ENCODE measurements at regions not wholly inside any gene's neighbourhood (a gene's known extent, or its start where the extent isn't known, plus 50 kb on each side); places are given as distances from the start of the nearest gene placed in this dataset.

- no peak for DNase-seq
Observed at GRCh38 chr1:199357599-199357998, 669.9 kb upstream of the NR5A2 start.

DNA sequence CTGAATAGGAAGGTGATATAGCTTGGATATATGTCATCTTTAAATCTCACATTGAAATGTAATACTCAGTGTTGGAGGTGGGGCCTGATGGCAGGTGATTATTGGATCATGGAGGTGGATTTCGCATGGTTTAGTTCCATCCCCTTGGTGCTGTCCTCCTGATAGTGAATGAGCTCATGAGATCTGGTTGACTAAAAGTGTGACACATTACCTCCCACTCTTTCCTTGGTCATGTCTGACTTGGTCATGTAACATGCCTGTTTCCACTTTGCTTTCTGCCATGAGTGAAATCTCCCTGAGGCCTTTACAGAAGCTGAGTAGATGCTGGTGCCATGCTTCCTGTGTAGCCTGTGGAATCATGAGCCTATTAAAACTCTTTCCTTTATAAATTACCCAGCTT, 664.5 kb upstream of the NR5A2 start:
- DNase-seq: no peak

DNA sequence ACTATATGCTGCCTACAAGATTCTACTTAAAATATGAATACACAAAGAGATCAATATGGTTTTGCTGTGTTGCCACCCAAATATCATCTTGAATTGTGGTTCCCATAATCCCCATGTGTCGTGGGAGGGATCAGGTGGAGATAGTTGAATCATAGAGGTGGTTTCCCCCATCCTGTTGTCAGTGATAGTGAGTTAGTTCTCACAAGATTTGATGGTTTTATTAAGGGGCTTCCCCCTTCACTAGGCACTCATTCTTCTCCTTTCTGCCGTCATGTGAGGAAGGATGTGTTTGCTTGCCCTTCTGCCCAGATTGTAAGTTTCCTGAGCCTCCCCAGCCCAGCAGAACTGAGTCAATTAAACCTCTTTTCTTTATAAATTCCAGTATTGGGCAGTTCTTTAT, 654.4 kb upstream of the NR5A2 start:
- DNase-seq: no peak

DNA sequence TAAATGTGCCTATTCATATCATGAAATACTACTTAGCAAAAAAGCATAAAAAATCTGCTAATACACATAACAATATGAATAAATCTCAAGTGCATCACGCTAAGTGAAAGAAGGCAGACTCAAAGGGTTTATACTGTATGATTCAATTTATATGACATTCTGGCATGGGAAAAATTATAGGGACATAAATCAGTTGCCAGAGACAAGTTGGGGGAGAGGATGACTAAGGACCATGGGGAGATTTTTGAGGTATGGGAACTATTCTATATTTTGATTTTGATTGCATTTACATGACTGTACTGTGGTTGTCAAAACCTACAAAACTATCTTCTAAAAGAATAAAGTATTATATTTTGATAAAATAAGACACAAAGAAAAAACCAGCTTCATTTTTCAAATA, 650.3 kb upstream of the NR5A2 start:
- DNase-seq: no peak

DNA sequence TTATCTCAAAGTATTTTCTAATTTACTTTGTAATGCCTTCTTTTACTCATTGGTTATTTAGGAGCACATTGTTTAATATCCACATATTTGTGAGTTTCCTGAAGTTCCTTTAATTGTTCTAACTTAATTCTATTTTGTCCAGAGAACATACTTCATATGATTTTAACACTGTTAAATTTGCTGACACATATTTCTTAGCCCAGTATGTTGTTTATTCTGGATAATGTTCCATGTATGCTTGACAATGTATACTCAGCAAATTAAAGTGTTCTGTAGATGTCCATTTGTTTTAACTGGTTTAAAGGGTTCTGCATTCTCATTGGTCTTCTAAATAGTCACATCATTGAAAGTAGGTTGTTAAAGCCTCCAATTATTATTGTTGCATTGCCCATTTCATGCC, 643.7 kb upstream of the NR5A2 start:
- no peak for DNase-seq

- DNase-seq: no peak
Observed at GRCh38 chr1:199394856-199395255, 632.7 kb upstream of the NR5A2 start.

- DNase-seq: no peak
Observed at GRCh38 chr1:199396456-199396855, 631.1 kb upstream of the NR5A2 start.

GRCh38 chr1:199399996-199400724, 627.4 kb upstream of the NR5A2 start:
- DNase-seq: no peak

DNA sequence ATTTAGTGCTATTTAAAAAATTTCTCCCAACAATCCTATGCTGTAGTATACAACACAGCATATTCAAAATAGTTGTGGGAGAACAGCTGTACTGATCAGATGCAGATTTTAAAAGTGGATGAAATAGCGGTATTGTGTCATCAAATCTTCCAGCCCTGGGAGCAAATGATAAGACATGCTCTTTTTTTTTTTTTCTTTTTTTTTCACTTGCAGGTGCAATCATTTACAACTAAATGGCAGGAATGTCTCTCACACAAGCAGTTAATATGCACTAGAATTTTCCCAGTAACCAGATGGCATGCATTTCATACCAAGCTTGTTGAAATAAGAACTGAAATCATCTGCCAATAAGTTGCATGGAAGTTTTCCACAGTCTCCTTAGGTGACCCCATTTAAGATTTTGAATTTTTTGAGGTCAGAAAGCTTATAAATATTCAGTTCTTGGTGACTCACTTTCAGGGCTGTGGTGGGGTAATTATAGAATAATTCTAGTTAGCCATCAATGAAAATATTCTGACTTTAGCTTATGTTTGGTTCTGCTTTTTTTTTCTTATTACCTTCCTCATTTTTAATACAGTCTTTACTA, 623.9 kb upstream of the NR5A2 start:
- no peak for DNase-seq

DNA sequence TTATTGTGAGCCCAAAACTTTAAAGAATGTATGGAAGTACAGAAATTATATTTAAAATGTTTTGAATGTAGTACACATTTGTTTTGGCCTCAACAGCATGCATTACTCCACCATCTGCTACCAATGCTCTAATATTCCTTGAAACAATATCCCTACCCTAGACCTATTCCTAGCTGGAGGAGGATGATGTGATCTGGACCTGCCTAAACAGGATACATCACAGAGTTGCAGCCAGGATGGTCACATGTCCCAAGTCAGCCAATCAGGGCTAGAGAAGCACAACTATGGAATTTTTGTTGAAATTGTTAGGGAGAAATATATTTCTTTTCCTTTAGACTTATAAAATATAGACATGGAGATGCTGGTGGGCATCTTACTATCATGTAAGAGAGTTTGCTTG, 623.3 kb upstream of the NR5A2 start:
- DNase-seq: no peak

- DNase-seq: no peak
Observed at GRCh38 chr1:199404976-199405375, 622.5 kb upstream of the NR5A2 start.

DNA sequence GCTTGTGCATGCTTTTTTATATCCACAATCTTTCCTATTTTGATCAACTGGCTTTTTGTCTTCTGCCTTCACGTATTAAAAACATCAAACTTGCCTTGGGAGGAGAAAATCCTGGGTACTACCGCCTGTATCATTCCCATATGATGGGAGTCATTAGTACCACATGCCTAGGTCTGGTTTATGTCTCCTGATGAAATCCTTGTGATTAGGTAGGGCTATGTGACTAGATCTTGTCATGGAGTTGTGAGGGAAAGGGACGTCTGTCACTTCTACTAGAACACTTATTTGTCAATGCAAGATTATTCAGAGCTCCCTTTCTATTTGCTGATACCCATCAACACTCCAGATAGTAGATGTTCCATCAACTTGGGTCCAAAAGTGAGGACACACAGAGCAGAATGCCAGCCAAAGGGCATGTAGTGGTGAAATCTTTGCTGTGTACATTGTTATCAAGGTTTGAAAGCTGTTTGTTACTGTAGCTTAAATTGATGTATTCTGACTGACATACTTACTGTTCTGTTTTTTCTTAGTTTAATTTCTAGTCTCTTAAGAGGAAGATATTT, 621.8 kb upstream of the NR5A2 start:
- DNase-seq: no peak

- DNase-seq: no peak
Observed at GRCh38 chr1:199410462-199410861, 617.0 kb upstream of the NR5A2 start.

- DNase-seq: no peak
Observed at GRCh38 chr1:199411506-199411905, 616.0 kb upstream of the NR5A2 start.

DNA sequence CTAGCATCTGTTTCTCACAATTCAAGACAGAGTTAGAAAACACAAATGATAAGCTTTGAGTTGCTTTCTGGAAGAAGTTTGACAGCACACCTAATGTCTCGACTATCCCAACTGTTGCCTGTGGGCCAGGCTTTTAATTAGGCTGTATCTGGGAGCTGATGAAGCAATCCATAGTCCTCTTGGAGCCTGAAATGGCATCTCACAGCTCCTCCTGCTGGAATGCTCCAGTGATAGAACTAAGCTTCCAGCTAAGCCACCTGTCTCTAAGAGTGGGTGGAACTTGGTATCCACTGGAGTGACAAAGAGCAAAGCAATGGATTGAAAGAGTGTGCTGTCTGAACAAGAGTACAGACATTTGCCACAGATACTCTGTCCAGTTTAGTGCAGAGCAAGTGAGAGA, 605.3 kb upstream of the NR5A2 start:
- no peak for DNase-seq

GRCh38 chr1:199447906-199448305, 579.6 kb upstream of the NR5A2 start:
- no peak for DNase-seq

GRCh38 chr1:199448646-199449045, 578.9 kb upstream of the NR5A2 start:
- DNase-seq: no peak

- no peak for DNase-seq
Observed at GRCh38 chr1:199449221-199449620, 578.3 kb upstream of the NR5A2 start.

- DNase-seq: no peak
Observed at GRCh38 chr1:199449681-199450080, 577.8 kb upstream of the NR5A2 start.

- DNase-seq: no peak
Observed at GRCh38 chr1:199452627-199453026, 574.9 kb upstream of the NR5A2 start.

DNA sequence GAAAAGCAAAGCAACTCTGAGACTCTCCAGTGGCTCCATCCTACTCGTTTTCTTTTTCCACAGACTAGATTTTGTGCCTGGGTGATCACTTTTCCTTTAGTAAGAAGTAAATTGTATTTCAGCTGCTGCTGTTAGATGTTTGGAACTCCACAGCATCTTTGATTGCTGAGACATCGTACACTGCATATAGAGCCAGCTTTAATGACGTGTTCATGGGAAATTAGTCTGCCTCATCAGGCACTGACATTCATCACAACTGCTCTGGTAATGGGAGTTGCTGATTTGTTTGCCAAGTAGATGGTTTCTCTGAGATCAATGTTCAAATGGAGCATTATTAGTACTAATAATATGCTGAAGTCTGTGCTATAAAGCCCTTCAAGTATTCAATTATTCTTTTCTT, 573.8 kb upstream of the NR5A2 start:
- no peak for DNase-seq

- no peak for DNase-seq
Observed at GRCh38 chr1:199460933-199461332, 566.6 kb upstream of the NR5A2 start.

GRCh38 chr1:199463521-199464127, 563.9 kb upstream of the NR5A2 start:
- no peak for DNase-seq

DNA sequence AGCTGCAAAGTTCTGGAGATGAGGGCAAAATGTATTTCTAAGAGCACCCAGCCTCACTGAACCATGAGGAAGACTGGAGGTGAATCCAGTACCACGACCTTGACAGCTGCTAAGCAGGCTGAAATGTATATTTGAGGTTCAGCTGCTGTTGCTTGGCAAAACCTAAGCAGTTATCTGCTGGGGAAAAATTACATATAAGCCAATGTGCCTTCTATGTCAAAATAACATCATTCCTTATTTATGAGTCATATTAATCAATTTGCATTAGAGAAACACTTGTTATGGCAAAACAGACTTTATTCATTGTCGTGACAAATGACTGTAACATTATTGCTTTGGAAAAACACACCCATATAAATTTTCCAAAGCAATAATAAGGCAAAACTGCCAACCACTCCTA, 560.5 kb upstream of the NR5A2 start:
- no peak for DNase-seq

Data from stimulated activated CD4-positive, alpha-beta T cell treated with anti-CD3 and anti-CD28 coated beads, Interleukin-4, amount 100 ng/mL, for 4 hours (primary cell).